Endothelial cell of umbilical vein (primary cell): ENCODE measurements at regions not wholly inside any gene's neighbourhood (a gene's known extent, or its start where the extent isn't known, plus 50 kb on each side); places are given as distances from the start of the nearest gene placed in this dataset.

Experiments used
- BruUV-seq: library from RNA; stranded (reverse); fragments of 400-500 nt; replicated peaks from 2 replicates; lab custom pipeline; 2021; lab: Mats Ljungman, UMichigan
- CTCF ChIA-PET: fragments of 300-600, 350-600 bp; sonication (Branson Sonifier 250); formaldehyde crosslinking; loops from one replicate; lab custom pipeline; 2021; ENCODE audit warnings: antibody characterized with exemption, inconsistent platforms; lab: Charles Lee
- POLR2A ChIA-PET: fragments of 300-600, 350-600 bp; sonication (Branson Sonifier 250); formaldehyde crosslinking; loops from one replicate; lab custom pipeline; 2021; ENCODE audit warnings: antibody characterized with exemption, inconsistent platforms; lab: Charles Lee
- DNase-seq: peaks from one replicate; pipeline ENCODE4 v3.0.0-alpha.2; 2011; ENCODE audit warnings: low read depth, low spot score
- FAIRE-seq: peaks from 2 replicates; lab custom pipeline; 2011; peaks lifted over from hg19 to GRCh38; lab: Jason Lieb, UNC
- H2AFZ ChIP-seq: 2 replicates; pipeline ENCODE4 v1.6.0; 2012; ENCODE audit warnings: low read depth, low read length, control low read depth, inconsistent platforms
- H3K27ac ChIP-seq: 2 replicates; pipeline ENCODE4 v1.5.1; 2011; ENCODE audit warnings: low read depth, mild to moderate bottlenecking, control low read depth, low read length, moderate library complexity; ENCODE audit not compliant: insufficient read depth
- H3K27me3 ChIP-seq, 2 experiments: 2 replicates each; pipeline versions ENCODE4 v1.6.0 to v1.6.1; 2011; ENCODE audit warnings: low read length in 2 of 2, mixed read lengths in 1 of 2; ENCODE audit not compliant: control insufficient read depth in 2 of 2, insufficient read depth in 2 of 2
- H3K36me3 ChIP-seq, 2 experiments: 2 replicates in 1 of 2; 3 replicates in 1 of 2; pipeline ENCODE4 v1.5.1; 2011; ENCODE audit warnings: low read length in 2 of 2, mild to moderate bottlenecking in 1 of 2, moderate library complexity in 1 of 2; ENCODE audit not compliant: control insufficient read depth in 2 of 2, insufficient read depth in 2 of 2; ENCODE audit errors: extremely low read depth in 1 of 2
- H3K4me1 ChIP-seq: 3 replicates; pipeline ENCODE4 v1.5.1; 2011; ENCODE audit warnings: mild to moderate bottlenecking, low read length; ENCODE audit not compliant: control insufficient read depth, insufficient read depth; ENCODE audit errors: extremely low read depth
- H3K4me2 ChIP-seq: 2 replicates; pipeline ENCODE4 v1.6.1; 2011; ENCODE audit warnings: low read length, control low read depth, mixed read lengths; ENCODE audit not compliant: insufficient read depth
- H3K4me3 ChIP-seq, 3 experiments: fragments of 200-600 bp in 1 of 3; sonication (generic), shearing (Covaris generic) in 1 of 3; replicated peaks in 1 of 3; 2 replicates each; pipeline ENCODE4 v1.5.1; 2011 to 2016; ENCODE audit warnings: control low read depth in 3 of 3, low read length in 3 of 3, mild to moderate bottlenecking in 2 of 3, inconsistent platforms in 1 of 3, low read depth in 1 of 3, moderate library complexity in 1 of 3; ENCODE audit not compliant: insufficient read depth in 1 of 3
- H3K79me2 ChIP-seq: 2 replicates; pipeline ENCODE4 v1.6.0; 2012; ENCODE audit warnings: low read length, inconsistent platforms; ENCODE audit not compliant: control insufficient read depth, insufficient read depth
- H3K9ac ChIP-seq: replicated peaks from 2 replicates; pipeline ENCODE3; 2011; ENCODE audit warnings: low read length, control low read depth; ENCODE audit not compliant: insufficient read depth; ENCODE audit errors: extremely low read depth
- H3K9me1 ChIP-seq: replicated peaks from 3 replicates; pipeline ENCODE4 v1.6.0; 2011; ENCODE audit warnings: mild to moderate bottlenecking, low read length; ENCODE audit not compliant: control insufficient read depth, insufficient read depth; ENCODE audit errors: extremely low read depth
- H3K9me3 ChIP-seq: replicated peaks from 2 replicates; pipeline ENCODE4 v1.5.1; 2012; ENCODE audit warnings: low read length, inconsistent platforms; ENCODE audit not compliant: control insufficient read depth, insufficient read depth
- H4K20me1 ChIP-seq: replicated peaks from 2 replicates; pipeline ENCODE3; 2011; ENCODE audit warnings: mild to moderate bottlenecking, low read length; ENCODE audit not compliant: control insufficient read depth, insufficient read depth; ENCODE audit errors: extremely low read depth
- EZH2 ChIP-seq: IDR thresholded peaks from 2 replicates; pipeline ENCODE4 v1.6.1; 2012; ENCODE audit warnings: borderline replicate concordance, low read depth, mild to moderate bottlenecking, moderate library complexity, low read length, inconsistent platforms; ENCODE audit not compliant: severe bottlenecking
- FOS ChIP-seq: IDR thresholded peaks from 2 replicates; pipeline ENCODE4 v1.6.1; 2011; ENCODE audit warnings: mild to moderate bottlenecking, low read length, moderate library complexity, borderline replicate concordance; ENCODE audit not compliant: insufficient read depth
- GATA2 ChIP-seq: IDR thresholded peaks from 2 replicates; pipeline ENCODE4 v1.7.0; 2011; ENCODE audit warnings: low read depth, mild to moderate bottlenecking, moderate library complexity, mixed read lengths, low read length; ENCODE audit not compliant: insufficient read length, insufficient read depth
- JUN ChIP-seq: IDR thresholded peaks from 2 replicates; pipeline ENCODE4 v1.6.1; 2011; ENCODE audit warnings: borderline replicate concordance, low read depth; ENCODE audit not compliant: insufficient read length, insufficient read depth
- MYC ChIP-seq: IDR thresholded peaks from one replicate; pipeline ENCODE4 v1.6.1; 2011; ENCODE audit warnings: mild to moderate bottlenecking, low read depth, low read length
- POLR2A ChIP-seq: IDR thresholded peaks from 2 replicates; pipeline ENCODE4 v1.6.1; 2012; ENCODE audit warnings: low read depth, mild to moderate bottlenecking, control low read depth, low read length
- POLR2AphosphoS5 ChIP-seq: IDR thresholded peaks from 2 replicates; pipeline ENCODE4 v1.6.1; 2012; ENCODE audit warnings: low read depth, mild to moderate bottlenecking, control low read depth, low read length, moderate library complexity; ENCODE audit not compliant: insufficient read depth
- dilution Hi-C: fragments of 300-500 bp; cut with MboI; formaldehyde crosslinking; loops from one replicate; pipeline ENCODE4 v1.15.0; 2019; ENCODE audit warnings: low sequenced_read_pairs; ENCODE audit not compliant: extremely low pct_ligation_motif_present
- intact Hi-C: fragments of 100-400 bp; cut with micrococcal nuclease; formaldehyde crosslinking; loops from one replicate; pipeline ENCODE4 v1.10.0; 2022
- TF ChIP-seq, protein P1 (sequence below): IDR thresholded peaks from 2 replicates; pipeline ENCODE4 v1.6.1; 2011; ENCODE audit not compliant: insufficient read depth, insufficient read length
- TF ChIP-seq, protein P2 (sequence below), 2 donors: IDR thresholded peaks; 1 replicate in 1 of 2; 2 replicates in 1 of 2; pipeline ENCODE4 v1.5.1; 2011; ENCODE audit warnings: low read length in 2 of 2, mild to moderate bottlenecking in 2 of 2, moderate library complexity in 2 of 2, control low read depth in 1 of 2, inconsistent platforms in 1 of 2, low read depth in 1 of 2; ENCODE audit not compliant: insufficient read depth in 1 of 2; ENCODE audit errors: extremely low read depth in 1 of 2

DNA sequence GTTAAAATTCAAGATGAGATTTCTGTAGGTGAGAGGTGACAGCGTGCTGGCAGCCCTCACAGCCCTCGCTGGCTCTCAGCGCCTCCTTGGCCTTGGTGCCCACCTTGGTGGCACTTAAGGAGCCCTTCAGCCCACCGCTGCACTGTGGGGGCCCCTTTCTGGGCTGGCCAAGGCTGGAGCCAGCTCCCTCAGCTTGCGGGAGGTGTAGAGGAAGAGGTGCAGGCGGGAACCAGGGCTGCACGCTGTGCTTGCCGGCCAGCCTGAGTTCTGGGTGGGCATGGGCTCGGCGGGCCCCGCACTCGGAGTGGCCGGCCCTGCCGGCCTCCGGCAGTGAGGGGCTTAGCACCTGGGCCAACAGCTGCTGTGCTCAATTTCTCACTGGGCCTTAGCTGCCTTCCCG lies 320.0 kb upstream of the VWC2 start:
- H3K36me3 ChIP-seq = no peaks in the 10 kb centered on the region
- no peak for FAIRE-seq
- DNase-seq = no peak
- no peak overlapping the region for H3K4me2 ChIP-seq
- intact Hi-C loops = no loop called here
- no peak overlapping the region for H3K4me3 ChIP-seq
- dilution Hi-C loops = no loop called here
- H3K4me1 ChIP-seq = no peaks in the 10 kb centered on the region
- TF ChIP-seq POLR2A (no peak), GATA2 (no peak), FOS (no peak), EZH2 (no peak), POLR2AphosphoS5 (no peak), JUN (no peak), MYC (no peak)
- TF ChIP-seq, protein P1, sequence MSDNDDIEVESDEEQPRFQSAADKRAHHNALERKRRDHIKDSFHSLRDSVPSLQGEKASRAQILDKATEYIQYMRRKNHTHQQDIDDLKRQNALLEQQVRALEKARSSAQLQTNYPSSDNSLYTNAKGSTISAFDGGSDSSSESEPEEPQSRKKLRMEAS = no peak
- TF ChIP-seq, protein P2, sequence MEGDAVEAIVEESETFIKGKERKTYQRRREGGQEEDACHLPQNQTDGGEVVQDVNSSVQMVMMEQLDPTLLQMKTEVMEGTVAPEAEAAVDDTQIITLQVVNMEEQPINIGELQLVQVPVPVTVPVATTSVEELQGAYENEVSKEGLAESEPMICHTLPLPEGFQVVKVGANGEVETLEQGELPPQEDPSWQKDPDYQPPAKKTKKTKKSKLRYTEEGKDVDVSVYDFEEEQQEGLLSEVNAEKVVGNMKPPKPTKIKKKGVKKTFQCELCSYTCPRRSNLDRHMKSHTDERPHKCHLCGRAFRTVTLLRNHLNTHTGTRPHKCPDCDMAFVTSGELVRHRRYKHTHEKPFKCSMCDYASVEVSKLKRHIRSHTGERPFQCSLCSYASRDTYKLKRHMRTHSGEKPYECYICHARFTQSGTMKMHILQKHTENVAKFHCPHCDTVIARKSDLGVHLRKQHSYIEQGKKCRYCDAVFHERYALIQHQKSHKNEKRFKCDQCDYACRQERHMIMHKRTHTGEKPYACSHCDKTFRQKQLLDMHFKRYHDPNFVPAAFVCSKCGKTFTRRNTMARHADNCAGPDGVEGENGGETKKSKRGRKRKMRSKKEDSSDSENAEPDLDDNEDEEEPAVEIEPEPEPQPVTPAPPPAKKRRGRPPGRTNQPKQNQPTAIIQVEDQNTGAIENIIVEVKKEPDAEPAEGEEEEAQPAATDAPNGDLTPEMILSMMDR (IDR thresholded peaks at IDR 0.05; ENCODE audit: extremely low read depth in 1 of 2, insufficient read depth in 1 of 2, low read depth in 1 of 2, low read length in 2 of 2) = no peak
- H3K79me2 ChIP-seq = no peaks in the 10 kb centered on the region
- H3K9me3 ChIP-seq = no peaks in the 10 kb centered on the region
- H3K9ac ChIP-seq = no peak overlapping the region
- ChIA-PET POLR2A (no interaction called here), CTCF (no interaction called here)
- no peaks in the 10 kb centered on the region for H3K27me3 ChIP-seq
- H4K20me1 ChIP-seq = no peaks in the 10 kb centered on the region
- H2AFZ ChIP-seq = no peak overlapping the region
- H3K27ac ChIP-seq = no peak overlapping the region
- H3K9me1 ChIP-seq = no peaks in the 10 kb centered on the region
- BruUV-seq = no TSS peak
